GM18505 (cell line): ENCODE measurements at regions not wholly inside any gene's neighbourhood (a gene's known extent, or its start where the extent isn't known, plus 50 kb on each side); places are given as distances from the start of the nearest gene placed in this dataset.

Source experiments
- ATAC-seq: cut with Tn5 transposase; IDR thresholded peaks from one replicate; pipeline ENCODE4 v1.9.1; 2021; ENCODE audit not compliant: unreplicated experiment
- POLR2A ChIP-seq: IDR thresholded peaks from 4 replicates; pipeline ENCODE4 v1.6.1; 2011; ENCODE audit warnings: borderline replicate concordance; ENCODE audit not compliant: insufficient read depth, insufficient read length; ENCODE audit errors: extremely low read depth

DNA sequence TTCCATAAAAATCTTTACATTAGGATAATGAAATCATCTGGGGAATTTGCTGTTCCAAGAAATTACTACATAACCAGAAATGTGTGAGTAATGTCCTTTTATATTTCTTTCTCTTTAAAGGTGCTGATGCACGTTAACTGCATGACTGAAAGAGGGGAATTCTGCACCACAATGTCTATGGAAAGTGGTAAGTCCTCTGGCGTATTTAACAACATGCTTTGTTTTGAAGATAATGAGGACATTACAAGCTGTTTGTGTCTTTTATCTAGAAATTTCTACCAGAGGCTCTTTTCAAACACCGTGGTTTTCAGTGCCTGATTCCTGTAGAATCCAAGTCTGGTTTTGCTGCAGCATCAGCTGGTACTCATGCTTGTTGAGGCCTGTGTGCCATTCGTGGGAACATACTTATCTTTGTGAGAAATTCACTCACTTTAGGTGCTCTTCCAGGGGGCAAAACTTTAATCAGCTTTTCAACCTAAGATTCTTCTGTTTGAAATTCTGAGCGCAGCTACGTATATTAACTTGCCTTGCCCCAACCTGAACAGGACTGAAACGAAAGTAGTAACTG is 257.2 kb downstream of the PDHA2 start:
- TF ChIP-seq POLR2A = no peak
- no peak for ATAC-seq

GRCh38 chr4:96097693-96098092 is 257.8 kb downstream of the PDHA2 start:
- no peak for ATAC-seq
- TF ChIP-seq POLR2A = no peak

- no peak for ATAC-seq
- no peak for TF ChIP-seq POLR2A
Observed at GRCh38 chr4:96099031-96099430, 259.1 kb downstream of the PDHA2 start.

- no peak for TF ChIP-seq POLR2A
- no peak for ATAC-seq
Observed at GRCh38 chr4:96102541-96103026, 262.7 kb downstream of the PDHA2 start.

- no peak for ATAC-seq
- no peak for TF ChIP-seq POLR2A
Observed at GRCh38 chr4:96103086-96103485, 263.2 kb downstream of the PDHA2 start.

GRCh38 chr4:96108146-96108545 is 268.3 kb downstream of the PDHA2 start:
- no peak for ATAC-seq
- TF ChIP-seq POLR2A = no peak

GRCh38 chr4:96112631-96113030 is 272.7 kb downstream of the PDHA2 start:
- no peak for TF ChIP-seq POLR2A
- ATAC-seq = no peak

GRCh38 chr4:96120206-96120605 is 280.3 kb downstream of the PDHA2 start:
- ATAC-seq = no peak
- no peak for TF ChIP-seq POLR2A

DNA sequence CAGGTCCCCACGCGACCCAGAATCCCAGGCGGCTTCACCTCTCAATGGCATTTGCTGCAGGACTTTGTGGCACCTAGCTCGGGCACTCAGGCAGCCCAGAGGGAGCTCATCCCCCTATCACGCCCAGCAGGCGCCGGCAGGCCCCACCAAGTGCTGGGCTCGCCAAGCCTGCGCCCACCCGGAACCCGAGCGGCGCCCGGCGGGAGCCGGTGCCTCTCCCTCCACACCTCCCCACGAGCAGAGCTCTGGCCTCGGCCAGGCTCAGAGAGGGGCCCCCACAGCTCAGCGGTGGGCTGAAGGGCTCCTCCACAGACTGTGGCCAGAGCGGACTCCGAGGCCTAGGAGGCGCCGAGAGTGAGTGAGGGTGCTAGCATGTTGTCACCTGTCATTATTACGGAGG is 286.3 kb downstream of the PDHA2 start:
- no peak for TF ChIP-seq POLR2A
- ATAC-seq = no peak

DNA sequence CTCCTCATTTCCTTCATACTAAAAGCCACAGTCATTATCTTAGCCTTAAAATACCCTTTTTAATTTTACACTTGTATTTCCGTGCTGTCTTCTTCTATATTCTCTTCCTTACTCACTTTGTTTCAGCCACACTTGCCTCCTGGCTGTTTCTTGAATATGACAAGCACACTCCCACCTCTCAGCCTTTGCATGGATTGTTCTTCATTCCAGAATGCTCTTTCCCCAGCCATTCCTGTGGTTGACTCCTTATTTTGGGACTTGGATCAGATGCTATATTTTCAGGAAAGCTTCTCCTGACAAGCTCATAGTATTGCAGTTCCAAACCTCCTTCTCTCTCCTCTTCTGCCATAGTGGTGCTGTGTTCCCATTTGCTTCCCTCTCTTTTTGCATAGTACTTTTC is 291.3 kb downstream of the PDHA2 start:
- ATAC-seq = no peak
- TF ChIP-seq POLR2A = no peak

DNA sequence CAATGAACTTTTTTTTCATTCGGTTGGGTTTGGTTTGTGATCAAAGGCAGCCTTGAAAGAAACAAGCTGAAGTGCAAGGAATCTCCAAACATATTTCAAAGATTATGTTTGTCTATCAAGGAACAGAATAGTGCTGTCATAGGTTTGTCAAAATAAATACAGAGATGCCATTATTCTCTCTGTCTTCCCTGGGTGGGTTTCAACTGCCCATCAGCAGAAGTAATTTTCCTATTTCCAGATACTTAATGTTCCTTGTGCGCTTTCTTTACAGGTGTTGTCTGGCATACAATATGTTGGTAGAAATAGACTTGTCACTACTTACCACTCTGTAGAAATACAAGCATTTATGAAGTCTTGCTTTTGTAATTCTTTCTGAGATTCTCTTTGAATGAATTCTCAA is 294.9 kb downstream of the PDHA2 start:
- ATAC-seq = no peak
- TF ChIP-seq POLR2A = no peak

DNA sequence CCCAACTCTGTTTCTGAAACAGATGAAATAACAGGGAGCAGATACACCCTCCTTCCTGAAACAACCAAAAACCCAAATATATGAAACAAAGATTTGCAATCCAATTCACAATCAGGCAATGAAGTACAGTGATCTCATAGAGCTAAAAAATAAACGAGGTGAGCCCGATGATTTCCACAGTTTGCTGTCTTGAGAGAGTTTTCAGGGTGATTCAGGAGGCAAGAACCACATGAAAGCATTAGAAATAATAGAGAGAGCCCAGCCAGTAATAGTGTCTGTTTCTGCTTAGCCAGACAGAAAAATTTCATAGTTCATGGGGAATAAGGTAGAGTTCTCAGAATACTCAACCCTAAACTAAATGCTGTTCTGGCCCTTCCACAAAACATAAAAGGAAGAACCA is 296.2 kb downstream of the PDHA2 start:
- TF ChIP-seq POLR2A = no peak
- ATAC-seq = no peak

- no peak for TF ChIP-seq POLR2A
- ATAC-seq = no peak
Observed at GRCh38 chr4:96139251-96139929, 299.5 kb downstream of the PDHA2 start.

DNA sequence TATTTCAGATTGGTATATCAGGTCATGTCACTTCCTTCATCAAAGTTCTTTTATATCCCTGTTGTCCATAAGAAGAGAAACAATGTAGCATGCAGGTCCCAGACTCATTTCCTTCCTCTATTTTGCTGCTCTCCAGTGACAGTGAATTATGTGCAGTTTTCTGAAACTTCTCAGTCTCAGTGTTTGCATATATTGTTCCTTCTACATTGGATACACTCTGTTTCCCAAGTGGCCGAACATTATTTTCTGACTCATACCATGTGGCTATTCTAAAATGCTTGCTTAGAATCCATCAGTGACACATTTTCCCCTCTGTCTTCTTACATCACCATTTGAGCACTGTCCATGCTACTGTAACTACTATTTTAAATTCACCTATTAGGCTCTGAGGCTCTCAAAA is 305.7 kb downstream of the PDHA2 start:
- no peak for ATAC-seq
- no peak for TF ChIP-seq POLR2A
